CD14-positive monocyte (primary cell): ENCODE measurements at regions not wholly inside any gene's neighbourhood (a gene's known extent, or its start where the extent isn't known, plus 50 kb on each side); places are given as distances from the start of the nearest gene placed in this dataset.

Experiments
- DNase-seq, 3 donors: peaks; one replicate each; pipeline ENCODE4 v3.0.0-alpha.2; 2011 to 2022
- H2AFZ ChIP-seq: 2 replicates; pipeline ENCODE4 v1.6.0; 2012; ENCODE audit warnings: mild to moderate bottlenecking, low read depth, low read length, inconsistent platforms; ENCODE audit not compliant: insufficient read depth, poor library complexity, severe bottlenecking
- H3K27ac ChIP-seq, 2 donors: 1 replicate in 1 of 2; 2 replicates in 1 of 2; pipeline ENCODE4 v1.5.1; 2012 to 2013; ENCODE audit warnings: low read length in 2 of 2, control low read depth in 1 of 2, inconsistent platforms in 1 of 2, low read depth in 1 of 2, mild to moderate bottlenecking in 1 of 2
- H3K27me3 ChIP-seq, 2 donors: one replicate each; pipeline versions ENCODE4 v1.6.0 to v1.6.1; 2011 to 2013; ENCODE audit warnings: low read length in 2 of 2; ENCODE audit not compliant: control insufficient read depth in 2 of 2, insufficient read depth in 2 of 2
- H3K36me3 ChIP-seq, 2 donors: replicated peaks in 1 of 2; 1 replicate in 1 of 2; 2 replicates in 1 of 2; pipeline versions ENCODE4 v1.5.1 to v1.6.1; 2012 to 2013; ENCODE audit warnings: low read length in 2 of 2, control low read depth in 1 of 2, inconsistent platforms in 1 of 2, mild to moderate bottlenecking in 1 of 2; ENCODE audit not compliant: insufficient read depth in 2 of 2, control insufficient read depth in 1 of 2
- H3K4me1 ChIP-seq, 2 donors: 1 replicate in 1 of 2; 2 replicates in 1 of 2; pipeline versions ENCODE4 v1.5.1 to v1.6.1; 2012 to 2013; ENCODE audit warnings: low read length in 2 of 2, control low read depth in 1 of 2, inconsistent platforms in 1 of 2, mild to moderate bottlenecking in 1 of 2, moderate library complexity in 1 of 2; ENCODE audit not compliant: insufficient read depth in 2 of 2, control insufficient read depth in 1 of 2
- H3K4me2 ChIP-seq: replicated peaks from 2 replicates; pipeline ENCODE3; 2012; ENCODE audit warnings: low read length, moderate library complexity, mild to moderate bottlenecking; ENCODE audit not compliant: poor library complexity, severe bottlenecking; ENCODE audit errors: extremely low read depth
- H3K4me3 ChIP-seq, 3 experiments: fragments of 200-600 bp in 1 of 3; sonication (generic) in 1 of 3; replicated peaks in 1 of 3; 1 replicate in 2 of 3; 2 replicates in 1 of 3; pipeline ENCODE4 v1.5.1; 2011 to 2013; ENCODE audit warnings: low read length in 3 of 3, mild to moderate bottlenecking in 3 of 3, control low read depth in 2 of 3, low read depth in 2 of 3, inconsistent platforms in 1 of 3, moderate library complexity in 1 of 3
- H3K79me2 ChIP-seq: 2 replicates; pipeline ENCODE4 v1.6.0; 2012; ENCODE audit warnings: mild to moderate bottlenecking, control low read depth, inconsistent platforms, low read length, moderate library complexity; ENCODE audit not compliant: insufficient read depth
- H3K9ac ChIP-seq: 2 replicates; pipeline ENCODE4 v1.6.0; 2017; ENCODE audit warnings: low read length, mild to moderate bottlenecking; ENCODE audit not compliant: insufficient read depth, poor library complexity, severe bottlenecking
- H3K9me3 ChIP-seq, 2 donors: replicated peaks in 1 of 2; 1 replicate in 1 of 2; 2 replicates in 1 of 2; pipeline versions ENCODE4 v1.5.1 to v1.6.1; 2012 to 2013; ENCODE audit warnings: low read length in 2 of 2, control low read depth in 1 of 2; ENCODE audit not compliant: control insufficient read depth in 1 of 2, insufficient read depth in 1 of 2
- H4K20me1 ChIP-seq: 2 replicates; pipeline ENCODE4 v1.6.0; 2012; ENCODE audit warnings: mild to moderate bottlenecking, low read length, control low read depth, moderate library complexity; ENCODE audit not compliant: insufficient read depth
- H3K27ac Mint-ChIP-seq, 7 donors: one replicate each; pipeline ENCODE4 v1.8.0; 2020; ENCODE audit warnings: mild to moderate bottlenecking in 7 of 7, mixed read lengths in 7 of 7, moderate library complexity in 6 of 7, inconsistent platforms in 2 of 7
- H3K27me3 Mint-ChIP-seq, 3 donors: one replicate each; pipeline ENCODE4 v1.8.0; 2021 to 2022; ENCODE audit warnings: low read depth in 3 of 3, mild to moderate bottlenecking in 3 of 3, mixed read lengths in 3 of 3, moderate library complexity in 3 of 3, inconsistent platforms in 1 of 3
- H3K36me3 Mint-ChIP-seq, 2 donors: one replicate each; pipeline ENCODE4 v1.8.0; 2020; ENCODE audit warnings: mixed read lengths in 2 of 2, inconsistent platforms in 1 of 2, mild to moderate bottlenecking in 1 of 2
- H3K4me1 Mint-ChIP-seq: one replicate; pipeline ENCODE4 v1.8.0; 2020; ENCODE audit warnings: mild to moderate bottlenecking, mixed read lengths
- H3K4me3 Mint-ChIP-seq, 2 donors: one replicate each; pipeline ENCODE4 v1.8.0; 2020; ENCODE audit warnings: mild to moderate bottlenecking in 2 of 2, mixed read lengths in 2 of 2, moderate library complexity in 1 of 2
- H3K9me3 Mint-ChIP-seq, 7 donors: one replicate each; pipeline ENCODE4 v1.8.0; 2020 to 2022; ENCODE audit warnings: mixed read lengths in 7 of 7, mild to moderate bottlenecking in 6 of 7, moderate library complexity in 6 of 7, inconsistent platforms in 2 of 7
- CTCF ChIP-seq: fragments of 200-600 bp; IDR thresholded peaks from one replicate; pipeline ENCODE4 v1.8.0; 2022; ENCODE audit warnings: antibody characterized with exemption, mild to moderate bottlenecking
- WGBS: methylation state at CpG from one replicate; pipeline ENCODE4 v1.1.5; 2013; ENCODE audit warnings: missing lambda C conversion rate; ENCODE audit not compliant: insufficient coverage; 5-methylcytosine and 5-hydroxymethylcytosine counted together
- intact Hi-C, 2 donors: fragments of 100-400 bp; cut with micrococcal nuclease; formaldehyde crosslinking; loops; one replicate each; pipeline versions ENCODE4 v1.15.0 to v1.15.1; 2023

- 86% methylated on average over 3 of the region's 7 CpGs for WGBS
- no peaks in the 10 kb centered on the region for H4K20me1 ChIP-seq
- H2AFZ ChIP-seq = no peak overlapping the region
- no peak for DNase-seq
- H3K27me3 ChIP-seq = no peaks in the 10 kb centered on the region
- H3K4me1 ChIP-seq = no peaks in the 10 kb centered on the region
- H3K4me1 Mint-ChIP-seq = no peaks in the 10 kb centered on the region
- H3K4me3 ChIP-seq = no peak overlapping the region
- H3K36me3 Mint-ChIP-seq = no peaks in the 10 kb centered on the region
- H3K9ac ChIP-seq = no peak overlapping the region
- peaks cover 0 to 2% (median 2%) of the 10 kb centered on the region in 3 donors for H3K27me3 Mint-ChIP-seq
- H3K27ac ChIP-seq = no peak overlapping the region
- H3K9me3 Mint-ChIP-seq = peaks cover 0 to 15% (median 3%) of the 10 kb centered on the region in 7 donors
- no peaks in the 10 kb centered on the region for H3K79me2 ChIP-seq
- TF ChIP-seq CTCF = no peak
- intact Hi-C loops = no loop called here
- no peaks in the 10 kb centered on the region for H3K36me3 ChIP-seq
- H3K9me3 ChIP-seq = peaks cover 0 to 3% of the 10 kb centered on the region in 2 donors
- no peak overlapping the region for H3K4me2 ChIP-seq
- no peak overlapping the region for H3K27ac Mint-ChIP-seq
- H3K4me3 Mint-ChIP-seq = no peak overlapping the region
These were observed 303.0 kb downstream of the ICOS start for GRCh38 chr2:204239411-204240165.

GRCh38 chr2:204240961-204241360 is 304.3 kb upstream of the PARD3B start:
- H3K4me1 Mint-ChIP-seq = no peaks in the 10 kb centered on the region
- no peak overlapping the region for H3K4me3 Mint-ChIP-seq
- peaks cover 0 to 4% (median 2%) of the 10 kb centered on the region in 3 donors for H3K27me3 Mint-ChIP-seq
- Histone ChIP-seq H3K79me2 (no peaks in the 10 kb centered on the region), H3K36me3 (no peaks in the 10 kb centered on the region), H3K9me3 (peaks cover 0 to 3% of the 10 kb centered on the region in 2 donors), H3K27ac (no peak overlapping the region), H2AFZ (no peak overlapping the region), H3K27me3 (no peaks in the 10 kb centered on the region), H3K4me3 (no peak overlapping the region), H3K9ac (no peak overlapping the region), H4K20me1 (no peaks in the 10 kb centered on the region), H3K4me1 (no peaks in the 10 kb centered on the region), H3K4me2 (no peak overlapping the region)
- intact Hi-C loops = no loop called here
- no peaks in the 10 kb centered on the region for H3K36me3 Mint-ChIP-seq
- no CpG with 5 or more reads among the region's 2 CpGs for WGBS
- TF ChIP-seq CTCF = no peak
- no peak for DNase-seq
- H3K9me3 Mint-ChIP-seq = peaks cover 0 to 20% (median 3%) of the 10 kb centered on the region in 7 donors
- no peak overlapping the region for H3K27ac Mint-ChIP-seq
